Activated CD4-positive, alpha-beta T cell treated with anti-CD3 and anti-CD28 coated beads, Interleukin-2, amount 10 ng/mL, durations not matched to agents 7 days and 5 days (primary cell): ENCODE measurements at regions not wholly inside any gene's neighbourhood (a gene's known extent, or its start where the extent isn't known, plus 50 kb on each side); places are given as distances from the start of the nearest gene placed in this dataset.

ENCODE experiments used
- CTCF ChIA-PET: fragments of 350-600 bp; sonication (Branson Sonifier 250); formaldehyde crosslinking; loops from one replicate; lab custom pipeline; 2021; ENCODE audit warnings: antibody characterized with exemption; lab: Charles Lee
- POLR2A ChIA-PET: fragments of 350-600 bp; sonication (Branson Sonifier 250); formaldehyde crosslinking; loops from one replicate; lab custom pipeline; 2021; ENCODE audit warnings: antibody characterized with exemption; lab: Charles Lee
- DNase-seq: peaks from one replicate; pipeline ENCODE4 v3.0.0-alpha.2; 2020
- H3K27ac Mint-ChIP-seq: one replicate; pipeline ENCODE4 v1.8.0; 2021; ENCODE audit warnings: mild to moderate bottlenecking, moderate library complexity, mixed read lengths
- H3K27me3 Mint-ChIP-seq: one replicate; pipeline ENCODE4 v1.8.0; 2021; ENCODE audit warnings: mixed read lengths
- H3K36me3 Mint-ChIP-seq: one replicate; pipeline ENCODE4 v1.8.0; 2021; ENCODE audit warnings: low read depth, mixed read lengths
- H3K4me1 Mint-ChIP-seq: one replicate; pipeline ENCODE4 v1.8.0; 2021; ENCODE audit warnings: mixed read lengths
- H3K4me3 Mint-ChIP-seq: one replicate; pipeline ENCODE4 v1.8.0; 2021; ENCODE audit warnings: mild to moderate bottlenecking, moderate library complexity, mixed read lengths
- H3K9me3 Mint-ChIP-seq: one replicate; pipeline ENCODE4 v1.8.0; 2021; ENCODE audit warnings: mixed read lengths

- Mint-ChIP-seq H3K27ac (no peak overlapping the region), H3K36me3 (no peaks in the 10 kb centered on the region), H3K4me1 (no peaks in the 10 kb centered on the region), H3K4me3 (no peak overlapping the region), H3K9me3 (peaks cover 2% of the 10 kb centered on the region), H3K27me3 (no peaks in the 10 kb centered on the region)
- DNase-seq: no peak
- ChIA-PET CTCF (no interaction called here), POLR2A (no interaction called here)
Measured at GRCh38 chr18:24809173-24809950, 348.9 kb downstream of the HRH4 start.

- H3K4me1 Mint-ChIP-seq: no peaks in the 10 kb centered on the region
Measured at GRCh38 chr18:24810561-24811305, 350.3 kb downstream of the HRH4 start.

GRCh38 chr18:24811950-24812681, 351.7 kb downstream of the HRH4 start:
- no peaks in the 10 kb centered on the region for H3K27me3 Mint-ChIP-seq
- H3K27ac Mint-ChIP-seq: no peak overlapping the region
- POLR2A ChIA-PET: no interaction called here

More at GRCh38 chr18:24810561-24811305, 350.3 kb downstream of the HRH4 start:
- H3K27me3 Mint-ChIP-seq: no peaks in the 10 kb centered on the region
- ChIA-PET POLR2A (no interaction called here), CTCF (no interaction called here)
- peaks cover 2% of the 10 kb centered on the region for H3K9me3 Mint-ChIP-seq
- H3K36me3 Mint-ChIP-seq: no peaks in the 10 kb centered on the region
- DNase-seq: no peak
- no peak overlapping the region for H3K27ac Mint-ChIP-seq
- H3K4me3 Mint-ChIP-seq: no peak overlapping the region

GRCh38 chr18:24814521-24814920, 354.1 kb downstream of the HRH4 start:
- POLR2A ChIA-PET: no interaction called here
- Mint-ChIP-seq H3K9me3 (peaks cover 2% of the 10 kb centered on the region), H3K4me1 (no peaks in the 10 kb centered on the region), H3K36me3 (no peaks in the 10 kb centered on the region), H3K27ac (no peak overlapping the region), H3K27me3 (no peaks in the 10 kb centered on the region), H3K4me3 (no peak overlapping the region)
- CTCF ChIA-PET: no interaction called here
- DNase-seq: no peak

More at GRCh38 chr18:24811950-24812681, 351.7 kb downstream of the HRH4 start:
- DNase-seq: no peak
- CTCF ChIA-PET: no interaction called here
- Mint-ChIP-seq H3K4me1 (no peaks in the 10 kb centered on the region), H3K9me3 (peaks cover 2% of the 10 kb centered on the region), H3K4me3 (no peak overlapping the region), H3K36me3 (no peaks in the 10 kb centered on the region)

GRCh38 chr18:24817150-24817549, 356.7 kb downstream of the HRH4 start:
- ChIA-PET CTCF (interaction anchor here (0.6 kb wide), 1 partner anchor 416 kb away, joined by 3 read pairs; no protein-coding TSS in a partner anchor), POLR2A (no interaction called here)
- H3K4me3 Mint-ChIP-seq: no peak overlapping the region
- H3K9me3 Mint-ChIP-seq: peaks cover 2% of the 10 kb centered on the region
- no peak for DNase-seq
- H3K4me1 Mint-ChIP-seq: no peaks in the 10 kb centered on the region
- H3K27ac Mint-ChIP-seq: no peak overlapping the region
- no peaks in the 10 kb centered on the region for H3K36me3 Mint-ChIP-seq
- H3K27me3 Mint-ChIP-seq: peaks cover 4% of the 10 kb centered on the region

- no peaks in the 10 kb centered on the region for H3K9me3 Mint-ChIP-seq
- DNase-seq: no peak
- CTCF ChIA-PET: interaction anchor here (0.6 kb wide), 1 partner anchor 505 kb away, joined by 3 read pairs; no protein-coding TSS in a partner anchor
- POLR2A ChIA-PET: no interaction called here
- no peak overlapping the region for H3K4me3 Mint-ChIP-seq
- H3K36me3 Mint-ChIP-seq: no peaks in the 10 kb centered on the region
- H3K4me1 Mint-ChIP-seq: no peaks in the 10 kb centered on the region
- H3K27me3 Mint-ChIP-seq: peaks cover 4% of the 10 kb centered on the region
- no peak overlapping the region for H3K27ac Mint-ChIP-seq
Measured at GRCh38 chr18:24817587-24818371, 357.3 kb downstream of the HRH4 start.

GRCh38 chr18:24818441-24818840, 358.0 kb downstream of the HRH4 start:
- H3K9me3 Mint-ChIP-seq: no peaks in the 10 kb centered on the region
- H3K27me3 Mint-ChIP-seq: peaks cover 4% of the 10 kb centered on the region
- no peak for DNase-seq
- no peaks in the 10 kb centered on the region for H3K4me1 Mint-ChIP-seq
- H3K36me3 Mint-ChIP-seq: no peaks in the 10 kb centered on the region
- POLR2A ChIA-PET: no interaction called here
- CTCF ChIA-PET: interaction anchor here (0.6 kb wide), 1 partner anchor 504 kb away, joined by 3 read pairs; no protein-coding TSS in a partner anchor
- H3K4me3 Mint-ChIP-seq: no peak overlapping the region
- H3K27ac Mint-ChIP-seq: no peak overlapping the region

- ChIA-PET CTCF (no interaction called here), POLR2A (no interaction called here)
- H3K4me3 Mint-ChIP-seq: no peak overlapping the region
- H3K9me3 Mint-ChIP-seq: no peaks in the 10 kb centered on the region
- no peaks in the 10 kb centered on the region for H3K4me1 Mint-ChIP-seq
- no peak overlapping the region for H3K27ac Mint-ChIP-seq
- no peak for DNase-seq
- H3K27me3 Mint-ChIP-seq: peaks cover 4% of the 10 kb centered on the region
- no peaks in the 10 kb centered on the region for H3K36me3 Mint-ChIP-seq
Measured at GRCh38 chr18:24819141-24819890, 358.9 kb downstream of the HRH4 start.

GRCh38 chr18:24825397-24825796, 365.0 kb downstream of the HRH4 start:
- H3K9me3 Mint-ChIP-seq: no peaks in the 10 kb centered on the region
- POLR2A ChIA-PET: no interaction called here
- no peak for DNase-seq
- no peaks in the 10 kb centered on the region for H3K36me3 Mint-ChIP-seq
- peaks cover 4% of the 10 kb centered on the region for H3K27me3 Mint-ChIP-seq
- H3K27ac Mint-ChIP-seq: no peak overlapping the region
- no peaks in the 10 kb centered on the region for H3K4me1 Mint-ChIP-seq
- CTCF ChIA-PET: no interaction called here
- H3K4me3 Mint-ChIP-seq: no peak overlapping the region

GRCh38 chr18:24826605-24827004, 366.2 kb downstream of the HRH4 start:
- no peak for DNase-seq
- POLR2A ChIA-PET: no interaction called here
- no peaks in the 10 kb centered on the region for H3K36me3 Mint-ChIP-seq
- CTCF ChIA-PET: no interaction called here
- no peaks in the 10 kb centered on the region for H3K9me3 Mint-ChIP-seq
- H3K4me3 Mint-ChIP-seq: no peak overlapping the region
- H3K27me3 Mint-ChIP-seq: no peaks in the 10 kb centered on the region
- no peak overlapping the region for H3K27ac Mint-ChIP-seq
- H3K4me1 Mint-ChIP-seq: no peaks in the 10 kb centered on the region

GRCh38 chr18:24827501-24827900, 367.1 kb downstream of the HRH4 start:
- no peak overlapping the region for H3K27ac Mint-ChIP-seq
- no peaks in the 10 kb centered on the region for H3K4me1 Mint-ChIP-seq
- CTCF ChIA-PET: interaction anchor here (0.6 kb wide), 1 partner anchor 442 kb away, joined by 3 read pairs; no protein-coding TSS in a partner anchor
- H3K4me3 Mint-ChIP-seq: no peak overlapping the region
- no peak for DNase-seq
- H3K27me3 Mint-ChIP-seq: no peaks in the 10 kb centered on the region
- no peaks in the 10 kb centered on the region for H3K36me3 Mint-ChIP-seq
- no peaks in the 10 kb centered on the region for H3K9me3 Mint-ChIP-seq
- POLR2A ChIA-PET: no interaction called here

GRCh38 chr18:24831081-24831480, 370.6 kb downstream of the HRH4 start:
- H3K4me3 Mint-ChIP-seq: no peak overlapping the region
- no peaks in the 10 kb centered on the region for H3K4me1 Mint-ChIP-seq
- no peak overlapping the region for H3K27ac Mint-ChIP-seq
- peaks cover 2% of the 10 kb centered on the region for H3K27me3 Mint-ChIP-seq
- ChIA-PET CTCF (no interaction called here), POLR2A (no interaction called here)
- DNase-seq: no peak
- no peaks in the 10 kb centered on the region for H3K36me3 Mint-ChIP-seq
- no peaks in the 10 kb centered on the region for H3K9me3 Mint-ChIP-seq
